HuH-7.5 (cell line): ENCODE measurements at regions not wholly inside any gene's neighbourhood (a gene's known extent, or its start where the extent isn't known, plus 50 kb on each side); places are given as distances from the start of the nearest gene placed in this dataset.

Experiments used
- DNase-seq: peaks from one replicate; pipeline ENCODE4 v3.0.0; 2011; ENCODE audit warnings: low spot score

GRCh38 chr6:100134703-100135102 lies 140.7 kb upstream of the MCHR2 start:
- no peak for DNase-seq

DNA sequence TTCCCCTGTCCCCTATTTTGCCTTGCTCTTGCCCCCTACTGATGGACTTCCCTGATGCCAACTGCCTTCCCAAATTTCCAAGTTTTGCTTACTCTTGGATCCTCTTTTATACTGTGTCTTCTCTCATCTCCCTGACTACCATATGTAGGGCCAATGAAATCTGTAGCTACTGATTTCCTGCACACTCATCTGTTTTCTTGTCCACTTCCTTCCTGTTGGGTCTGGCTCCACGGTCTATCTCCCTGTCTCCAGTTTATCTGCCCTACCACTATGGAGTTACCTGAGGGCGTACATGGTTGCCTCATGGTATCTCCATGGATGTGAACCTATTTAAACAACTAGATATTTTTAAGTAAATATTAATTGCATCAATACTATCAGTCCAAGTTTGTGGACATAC lies 140.3 kb upstream of the MCHR2 start:
- DNase-seq: no peak

- DNase-seq: no peak
Observed at GRCh38 chr6:100132005-100132404, 138.0 kb upstream of the MCHR2 start.

DNA sequence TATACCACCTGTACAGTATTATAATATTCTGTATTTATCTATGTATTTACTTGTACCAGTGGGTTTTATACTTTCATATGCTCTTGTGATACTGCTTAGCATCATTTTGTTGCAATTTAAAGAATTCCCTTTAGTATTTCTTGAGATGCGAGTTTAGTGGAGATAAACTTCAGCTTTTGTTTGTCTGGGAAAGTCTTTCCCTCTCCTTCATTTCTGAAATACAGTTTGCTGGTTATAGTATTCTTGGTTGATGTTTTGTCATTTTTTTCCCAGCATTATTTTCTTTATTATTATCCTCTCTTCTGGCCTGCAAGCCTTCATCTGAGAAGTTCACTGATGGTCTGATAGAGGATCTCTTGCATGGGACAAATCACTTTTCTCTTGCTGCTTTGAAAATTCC lies 136.6 kb upstream of the MCHR2 start:
- DNase-seq: no peak

- DNase-seq: no peak
Observed at GRCh38 chr6:100126790-100127484, 132.9 kb upstream of the MCHR2 start.

GRCh38 chr6:100121854-100122609 lies 128.0 kb upstream of the MCHR2 start:
- DNase-seq: no peak

- DNase-seq: no peak
Observed at GRCh38 chr6:100119261-100119660, 125.2 kb upstream of the MCHR2 start.

DNA sequence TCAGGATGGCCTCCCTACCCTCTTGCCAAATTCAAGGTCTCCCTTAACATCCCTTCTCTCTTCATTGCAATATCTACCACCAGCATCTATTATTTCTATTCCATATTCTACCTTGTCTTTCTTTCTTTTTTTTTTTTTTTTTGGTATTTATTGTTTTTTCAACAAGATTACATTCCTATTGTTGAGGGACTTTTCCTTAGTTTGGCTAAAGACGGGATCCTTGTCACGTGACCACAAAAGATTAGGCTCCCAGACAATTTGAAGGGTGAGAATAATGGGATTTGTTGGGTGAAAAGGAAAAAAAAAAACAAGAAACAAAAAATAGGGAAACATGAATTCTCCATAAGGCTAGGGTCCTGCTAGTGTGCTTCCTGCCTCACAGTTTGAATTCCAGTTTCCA lies 124.3 kb upstream of the MCHR2 start:
- no peak for DNase-seq

GRCh38 chr6:100117680-100118079 lies 123.7 kb upstream of the MCHR2 start:
- no peak for DNase-seq

- peak; percentile 17 for DNase-seq
Observed at GRCh38 chr6:100116411-100117194, 122.6 kb upstream of the MCHR2 start.

- DNase-seq: no peak
Observed at GRCh38 chr6:100115407-100116101, 121.5 kb upstream of the MCHR2 start.

DNA sequence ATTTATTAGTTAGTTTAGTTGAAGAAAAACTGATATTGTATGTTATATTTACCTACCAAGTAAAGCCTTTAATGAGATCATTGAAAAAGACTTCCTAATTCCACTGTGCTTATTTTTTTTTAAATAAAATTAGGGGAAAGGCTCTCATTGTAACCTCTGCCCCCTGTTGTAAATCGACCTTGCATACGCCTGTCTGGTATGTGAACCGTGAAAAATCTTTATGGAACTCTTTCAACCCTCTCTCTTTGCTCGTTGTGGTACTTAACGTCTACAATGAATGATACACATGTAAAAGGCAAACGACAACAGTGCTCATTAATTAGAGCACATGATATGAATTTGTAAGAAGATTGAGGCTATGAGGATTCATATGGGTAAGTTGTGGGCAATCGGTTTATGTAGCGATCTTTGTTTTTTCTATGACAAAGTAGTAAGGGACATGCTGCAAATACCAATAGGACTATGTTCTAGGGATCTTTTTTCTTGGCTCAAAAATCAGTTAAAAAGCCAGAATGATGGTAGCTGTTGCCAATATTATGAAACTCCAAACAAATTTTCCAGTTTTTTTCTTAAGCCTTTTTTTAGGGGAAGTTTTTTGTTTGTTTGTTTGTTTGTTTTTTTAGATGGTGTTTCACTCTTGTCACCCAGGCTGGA lies 119.0 kb upstream of the MCHR2 start:
- no peak for DNase-seq

DNA sequence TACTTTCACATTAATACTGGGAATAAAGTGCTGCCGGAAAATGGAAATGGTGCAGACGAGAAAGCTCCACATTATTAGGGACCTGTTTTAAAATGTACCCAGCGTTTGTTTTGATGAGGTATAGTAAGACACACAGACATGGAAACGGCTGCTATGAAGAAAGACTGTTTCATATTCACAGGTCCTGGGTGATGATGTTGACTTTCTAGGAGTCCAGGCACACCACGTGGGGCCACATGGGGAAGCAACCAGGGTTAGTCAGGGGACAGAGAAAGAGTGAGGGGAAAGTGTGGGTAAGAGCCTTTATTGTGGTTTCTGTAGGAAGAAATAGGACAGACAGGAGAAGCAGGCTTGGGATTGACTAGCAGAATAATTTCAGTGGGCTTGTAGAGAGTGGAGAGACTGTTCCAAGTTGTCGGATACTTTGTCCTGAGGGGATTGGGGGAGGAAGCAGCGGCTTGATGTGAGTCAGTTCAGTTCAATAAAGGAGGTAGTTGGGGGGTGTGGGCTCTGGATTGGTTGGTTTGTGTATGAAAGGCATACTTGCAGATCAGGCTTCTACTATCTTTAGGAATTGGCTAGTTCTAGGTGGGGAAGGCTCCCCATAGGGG lies 112.0 kb upstream of the MCHR2 start:
- DNase-seq: no peak

GRCh38 chr6:100105138-100105537 lies 111.1 kb upstream of the MCHR2 start:
- DNase-seq: no peak

DNA sequence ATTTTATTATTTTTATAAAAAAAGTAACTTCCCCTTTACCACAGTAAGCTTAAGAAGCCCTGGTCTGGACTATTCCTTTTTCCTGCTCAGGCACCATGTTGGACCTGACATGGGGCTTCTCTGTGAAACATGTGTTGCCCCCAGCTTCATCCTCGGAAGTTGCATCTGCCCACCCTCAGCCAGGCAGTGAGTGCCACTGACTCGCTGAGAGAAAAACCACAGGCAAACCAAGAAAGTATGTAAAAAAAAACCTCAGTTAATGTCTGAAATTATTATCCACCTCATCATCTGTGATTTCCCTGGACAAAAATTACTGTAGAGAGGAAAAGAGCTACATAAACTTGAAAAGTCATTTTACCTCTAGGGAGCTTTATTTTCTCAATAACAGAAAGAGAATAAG lies 109.9 kb upstream of the MCHR2 start:
- no peak for DNase-seq

- no peak for DNase-seq
Observed at GRCh38 chr6:100103194-100103593, 109.2 kb upstream of the MCHR2 start.

- no peak for DNase-seq
Observed at GRCh38 chr6:100101644-100102043, 107.6 kb upstream of the MCHR2 start.

DNA sequence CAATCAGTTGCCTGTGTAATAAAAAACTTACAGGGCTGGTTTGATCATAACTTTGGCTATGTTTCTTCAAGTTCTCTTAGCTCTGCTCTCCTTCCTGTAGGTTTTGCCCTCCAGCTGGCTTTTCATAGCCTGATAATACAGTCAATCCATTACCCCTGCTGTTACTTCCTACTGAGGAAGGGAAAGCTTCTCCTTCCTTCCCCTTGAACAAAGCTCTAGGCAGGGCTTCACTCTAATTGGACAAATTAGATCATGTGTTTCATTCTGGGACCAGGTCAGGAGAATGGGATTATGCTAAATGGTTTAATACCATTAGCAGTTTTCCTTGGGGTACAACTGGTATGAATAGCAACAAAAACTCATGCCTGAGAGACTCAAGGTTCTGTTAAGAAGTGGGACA lies 106.8 kb upstream of the MCHR2 start:
- DNase-seq: no peak

DNA sequence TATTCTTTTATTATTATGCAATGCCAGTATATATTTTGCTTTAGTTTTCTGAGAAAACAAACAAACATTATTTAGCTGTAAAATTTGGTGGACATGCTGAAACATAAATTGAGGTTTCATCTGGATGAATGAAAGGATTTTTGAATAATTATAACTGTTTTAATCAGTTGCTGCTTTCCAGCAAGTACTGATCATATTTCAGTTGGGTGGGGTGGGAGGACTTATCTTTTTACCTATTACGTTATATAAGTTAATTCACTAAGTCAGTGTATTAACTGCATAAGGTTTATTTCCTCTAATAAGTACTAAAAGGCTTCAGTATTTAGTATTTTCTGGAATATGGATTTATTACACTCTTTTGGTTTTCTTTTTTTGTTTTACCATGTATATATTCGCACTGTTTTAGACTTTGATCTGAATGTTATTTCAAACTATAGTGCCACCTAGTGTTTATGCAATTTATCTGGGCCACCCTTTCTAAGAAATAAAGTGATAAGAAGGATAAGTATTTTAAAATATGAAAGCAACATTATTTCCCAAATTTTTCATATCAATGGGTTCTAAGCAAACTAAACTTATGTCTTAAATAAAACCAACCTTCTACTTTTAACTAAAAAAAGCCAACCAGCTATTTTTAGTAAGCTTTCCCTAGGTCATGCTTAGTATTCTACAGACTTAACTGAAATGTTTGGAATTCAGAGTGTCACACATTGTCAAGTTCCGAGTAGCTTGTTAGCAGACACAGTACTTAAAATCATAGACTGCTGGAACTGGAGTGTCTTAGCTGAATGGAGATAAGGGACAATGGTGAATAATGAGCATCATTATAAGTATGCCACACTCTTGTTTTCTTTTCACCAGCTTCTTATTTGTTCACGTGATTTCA lies 105.4 kb upstream of the MCHR2 start:
- no peak for DNase-seq

DNA sequence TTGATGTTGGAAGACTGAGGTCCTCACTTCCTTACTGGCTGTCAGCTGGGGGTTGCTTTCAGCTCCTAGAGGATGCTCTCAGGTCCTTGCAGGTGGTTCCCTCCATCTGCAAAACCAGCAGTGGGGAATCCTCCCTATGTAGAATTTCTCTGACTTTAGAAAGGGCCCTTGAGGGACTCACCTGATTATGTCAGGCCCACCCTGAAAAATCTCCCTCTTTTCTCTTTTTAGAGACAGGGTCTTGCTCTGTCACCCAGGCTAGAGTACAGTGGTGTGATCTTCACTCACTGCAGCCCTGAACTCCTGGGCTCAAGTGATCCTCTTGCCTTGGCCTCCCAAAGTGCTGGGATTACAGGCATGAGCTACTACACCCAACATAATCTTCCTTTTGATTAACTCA lies 102.9 kb upstream of the MCHR2 start:
- DNase-seq: no peak
